ENCODE measurements at regions not wholly inside any gene's neighbourhood (a gene's known extent, or its start where the extent isn't known, plus 50 kb on each side); places are given as distances from the start of the nearest gene placed in this dataset.

DNA sequence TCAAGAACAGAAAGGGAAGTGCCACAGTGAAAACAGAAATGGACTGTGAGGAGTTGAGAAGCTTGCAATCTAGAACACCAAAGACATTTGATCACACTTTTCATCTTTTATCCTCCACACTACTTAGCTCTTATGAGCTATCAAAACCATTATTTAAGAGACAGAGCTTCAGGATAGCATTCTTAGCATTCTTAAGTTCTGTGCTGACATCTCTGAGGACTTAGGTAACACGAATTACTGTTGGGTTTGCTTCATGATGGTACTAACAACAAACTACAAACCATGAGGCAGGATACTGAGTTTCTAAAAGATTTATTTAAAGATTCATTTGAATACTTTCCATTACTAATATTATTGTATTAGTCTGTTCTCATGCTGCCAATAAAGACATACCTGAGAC lies 1038.6 kb downstream of the TUSC7 start:
- DNase-seq = no peak

- no peak for DNase-seq
Measured at GRCh38 chr3:117750674-117751269, 1041.2 kb downstream of the TUSC7 start.

GRCh38 chr3:117751651-117752050 lies 1042.1 kb downstream of the TUSC7 start:
- DNase-seq = no peak

DNA sequence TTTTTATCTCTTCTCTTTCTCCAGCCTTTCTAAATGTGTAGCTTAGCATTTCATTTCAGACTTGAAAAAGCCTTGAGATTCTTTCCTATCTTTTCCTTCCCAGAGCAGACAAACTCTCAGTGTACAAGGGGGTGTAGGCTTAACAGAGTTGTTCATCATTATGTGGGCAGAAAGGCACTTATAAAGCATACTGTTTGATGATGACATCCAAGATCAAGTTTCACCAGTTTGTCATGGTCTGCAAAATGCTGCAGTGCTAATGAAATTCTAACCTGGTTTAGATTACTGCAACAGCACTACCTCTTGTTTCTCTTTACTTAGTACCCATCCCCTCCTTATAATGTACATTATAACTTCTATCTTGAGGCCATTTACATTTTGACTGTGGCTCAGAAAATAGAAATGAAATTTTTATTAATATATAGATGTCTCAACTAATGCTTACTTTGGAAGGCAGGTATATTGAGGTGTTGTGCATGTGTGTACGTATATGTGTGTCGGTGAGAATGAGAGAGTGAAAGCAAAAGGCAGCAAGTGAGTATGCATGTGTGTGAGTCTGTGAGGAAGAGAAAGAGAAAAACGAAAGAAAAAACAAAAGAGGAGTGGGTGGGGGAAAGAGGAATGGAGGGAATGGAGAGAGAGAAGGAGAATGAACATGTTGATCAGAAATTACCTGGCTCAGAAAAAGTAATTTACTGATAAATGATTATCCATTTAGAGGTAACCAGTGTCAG lies 1043.6 kb downstream of the TUSC7 start:
- DNase-seq = no peak

DNA sequence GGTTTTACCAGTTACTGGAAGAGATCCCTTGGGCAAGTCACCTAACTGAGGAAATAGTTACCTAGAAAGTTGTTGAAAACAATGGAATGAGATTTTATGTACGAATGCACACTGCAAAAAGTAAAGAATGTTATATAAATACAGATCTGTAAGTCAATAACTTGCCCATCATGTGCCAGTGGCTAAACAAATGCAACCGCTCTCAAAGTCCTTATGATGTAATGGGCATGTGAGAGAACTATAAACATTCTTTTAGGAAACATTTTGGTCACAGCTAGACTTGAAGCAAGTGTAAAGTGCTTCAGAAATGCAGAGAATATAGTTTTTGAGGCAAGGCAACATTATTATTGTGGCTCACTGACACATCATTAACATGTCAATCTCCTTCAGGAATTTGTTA lies 1044.5 kb downstream of the TUSC7 start:
- no peak for DNase-seq

DNA sequence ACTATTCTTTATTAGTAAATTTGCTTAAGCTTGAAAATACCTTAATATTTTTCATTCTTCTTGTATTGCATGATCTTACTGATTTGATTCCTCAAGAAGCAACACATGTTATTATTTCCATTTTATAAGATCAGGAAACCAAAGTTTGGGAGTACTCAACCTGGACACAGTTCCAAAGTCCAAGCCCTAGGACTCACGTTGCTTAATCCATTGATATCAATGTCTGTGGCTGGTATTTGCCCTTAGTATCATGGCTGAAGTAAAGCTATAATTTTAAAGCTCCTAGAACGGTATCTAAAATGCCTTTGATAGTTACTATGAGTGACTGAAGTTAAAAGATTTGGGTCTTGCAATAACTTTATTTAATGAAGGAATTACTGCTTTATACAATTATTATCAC lies 1045.3 kb downstream of the TUSC7 start:
- DNase-seq = no peak

DNA sequence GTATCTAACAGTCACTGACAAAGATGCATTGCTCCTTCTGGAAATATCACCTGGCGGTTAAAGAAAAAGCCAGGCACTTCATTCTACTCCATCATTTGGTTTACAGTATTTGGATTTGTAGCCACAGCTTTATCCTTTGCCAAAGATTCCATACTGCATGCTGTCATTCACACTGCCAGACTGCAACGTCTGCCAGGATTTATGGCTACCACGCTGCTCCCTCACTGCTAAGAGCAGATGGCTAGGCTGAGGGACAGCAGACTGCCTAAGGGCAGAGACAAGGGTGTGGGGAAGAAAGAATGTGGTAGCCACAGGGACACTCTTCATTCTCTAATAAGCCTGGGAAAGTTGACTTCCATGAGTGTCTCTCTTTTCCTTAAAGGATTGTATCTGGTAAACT lies 1047.0 kb downstream of the TUSC7 start:
- DNase-seq = no peak

GRCh38 chr3:117761703-117762620 lies 1052.4 kb downstream of the TUSC7 start:
- no peak for DNase-seq

- no peak for DNase-seq
Measured at GRCh38 chr3:117762621-117763037, 1053.0 kb downstream of the TUSC7 start.

GRCh38 chr3:117763561-117763960 lies 1054.0 kb downstream of the TUSC7 start:
- DNase-seq = no peak

GRCh38 chr3:117768581-117768980 lies 1059.0 kb downstream of the TUSC7 start:
- no peak for DNase-seq

DNA sequence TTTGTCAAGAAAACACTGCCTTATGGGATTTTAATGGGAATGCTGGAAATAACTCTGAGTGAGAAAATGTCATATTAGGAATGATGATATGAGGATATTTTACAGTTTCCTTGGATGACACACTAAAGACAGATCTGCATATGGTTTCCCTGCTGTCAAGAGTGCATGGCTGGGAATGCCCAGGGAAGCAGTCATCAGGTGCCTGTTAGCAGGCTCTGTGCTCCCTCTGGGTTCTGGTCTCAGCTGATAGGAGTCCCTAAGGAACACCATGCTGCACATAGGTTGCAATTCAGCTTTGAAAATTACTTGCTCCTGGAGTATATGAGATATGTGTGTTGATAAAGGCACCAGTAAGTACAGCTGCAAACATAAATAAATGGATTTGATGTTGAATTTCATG lies 1064.6 kb downstream of the TUSC7 start:
- DNase-seq = no peak

DNA sequence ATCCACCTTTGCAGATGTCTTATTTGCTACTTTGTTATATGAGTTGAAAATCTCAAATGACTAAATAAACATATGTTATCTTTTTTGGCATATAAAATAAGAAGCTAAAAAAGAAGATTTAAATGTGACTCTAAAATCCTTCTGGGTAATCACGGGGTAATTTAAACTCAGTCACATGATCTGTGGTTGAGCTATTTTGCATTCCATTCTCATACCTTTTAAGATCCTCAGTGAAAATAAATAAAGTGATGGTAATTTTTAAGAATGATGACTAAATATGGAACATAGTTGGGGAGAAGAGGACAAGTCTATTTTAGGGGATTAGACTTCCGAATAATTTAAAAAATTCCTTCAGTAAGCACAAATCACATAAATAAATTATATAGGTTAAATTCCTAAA lies 1076.8 kb downstream of the TUSC7 start:
- DNase-seq = no peak

DNA sequence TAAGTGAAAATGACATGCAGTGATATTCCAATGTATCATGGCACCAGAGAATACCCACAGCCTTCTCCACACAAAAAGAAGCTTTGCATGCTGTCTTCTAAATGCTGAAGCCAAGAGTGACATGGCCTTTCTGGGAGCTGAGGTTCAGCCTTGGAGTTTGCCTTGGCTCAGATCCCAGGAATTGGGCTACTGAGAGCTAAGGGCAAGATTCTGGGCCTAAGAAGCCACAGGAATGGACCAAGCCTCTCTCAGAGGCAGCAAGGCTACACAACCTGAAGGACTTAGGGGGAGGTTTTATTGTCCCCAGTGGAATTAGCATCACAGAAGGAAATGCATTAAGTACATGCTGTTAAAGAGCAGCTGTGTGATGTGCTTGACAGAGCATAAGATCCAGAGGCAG lies 1078.5 kb downstream of the TUSC7 start:
- DNase-seq = no peak

- no peak for DNase-seq
Measured at GRCh38 chr3:117788506-117788905, 1078.9 kb downstream of the TUSC7 start.

- DNase-seq = no peak
Measured at GRCh38 chr3:117790235-117790987, 1080.8 kb downstream of the TUSC7 start.

DNA sequence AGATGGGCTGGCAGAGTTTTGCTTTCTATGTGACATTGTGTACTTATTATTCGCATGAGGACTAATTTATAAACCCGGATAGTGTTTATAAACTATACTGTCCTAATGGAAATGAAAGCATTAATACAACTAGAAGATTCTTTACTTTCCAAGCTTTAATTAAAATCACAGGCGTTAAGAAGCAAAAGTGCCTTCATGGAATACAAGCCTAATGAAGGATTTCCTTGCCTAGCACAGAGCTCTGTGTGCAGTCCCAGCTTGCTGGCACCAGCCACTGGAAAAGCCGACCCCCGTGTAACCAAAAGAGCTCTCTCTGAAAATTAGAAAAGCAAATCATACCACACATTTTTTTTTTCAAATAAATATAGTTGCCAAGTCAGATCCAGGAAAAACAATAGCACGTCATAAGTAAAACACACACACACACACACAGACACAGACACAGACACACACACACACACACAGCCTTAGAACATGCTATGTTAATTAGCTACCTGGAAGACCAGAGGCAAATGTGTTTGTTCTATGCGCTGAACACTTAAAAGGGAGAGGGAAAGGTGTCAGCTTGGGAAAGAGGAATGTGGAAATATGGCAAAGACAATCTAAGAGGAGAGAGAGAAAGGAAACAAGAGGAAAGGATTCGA lies 1084.2 kb downstream of the TUSC7 start:
- DNase-seq = no peak

DNA sequence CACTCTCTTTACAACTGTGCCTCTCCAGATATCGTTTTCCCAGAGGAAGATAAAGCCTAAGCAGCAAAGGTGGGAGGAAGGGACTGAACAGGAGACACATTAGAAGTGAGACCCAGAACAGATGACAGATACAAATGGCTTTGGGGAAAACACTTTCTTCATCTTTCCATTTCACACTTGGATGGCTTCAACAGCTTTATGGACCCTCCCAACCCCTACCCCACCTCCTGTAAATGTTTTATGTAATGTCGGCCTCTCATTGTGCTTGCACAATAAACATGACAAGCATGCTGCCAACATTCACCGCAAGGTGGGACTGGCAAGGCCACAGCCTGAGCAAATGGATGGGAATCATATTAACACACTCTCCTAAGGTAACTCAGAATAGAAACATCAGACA lies 1088.6 kb downstream of the TUSC7 start:
- DNase-seq = no peak

GRCh38 chr3:117798687-117799386 lies 1089.3 kb downstream of the TUSC7 start:
- no peak for DNase-seq

DNA sequence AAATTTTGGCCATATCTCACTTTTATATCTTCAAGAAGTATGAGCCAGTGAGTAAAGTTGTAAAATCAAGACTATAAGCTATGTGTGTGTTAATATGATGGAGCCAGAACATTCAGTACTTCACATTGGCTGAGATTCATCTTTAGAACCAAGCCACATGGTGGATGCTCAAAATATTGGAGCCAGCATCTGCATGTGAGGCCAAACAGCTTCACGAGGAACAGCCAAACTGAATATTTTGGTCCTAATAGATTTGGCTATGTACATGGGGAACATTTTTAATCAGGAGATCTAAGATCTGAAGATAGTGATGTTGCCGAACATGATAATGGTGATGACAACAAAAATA lies 1089.8 kb downstream of the TUSC7 start:
- DNase-seq = no peak

GRCh38 chr3:117801912-117802239 lies 1092.3 kb downstream of the TUSC7 start:
- DNase-seq = no peak

Data from NCI-H748 treated with DMSO at 0.1 percent for 48 hours (cell line).